Fibroblast of peridontal ligament (primary cell): ENCODE measurements at regions not wholly inside any gene's neighbourhood (a gene's known extent, or its start where the extent isn't known, plus 50 kb on each side); places are given as distances from the start of the nearest gene placed in this dataset.
"Not testable (repeated sequence)": the region's sequence is repeated elsewhere in the genome, so short reads cannot be mapped to it uniquely, and the experiment has no call there.

Source experiments
- DNase-seq: peaks from one replicate; pipeline ENCODE4 v3.0.0-alpha.2; 2010; ENCODE audit errors: extremely low read depth

DNA sequence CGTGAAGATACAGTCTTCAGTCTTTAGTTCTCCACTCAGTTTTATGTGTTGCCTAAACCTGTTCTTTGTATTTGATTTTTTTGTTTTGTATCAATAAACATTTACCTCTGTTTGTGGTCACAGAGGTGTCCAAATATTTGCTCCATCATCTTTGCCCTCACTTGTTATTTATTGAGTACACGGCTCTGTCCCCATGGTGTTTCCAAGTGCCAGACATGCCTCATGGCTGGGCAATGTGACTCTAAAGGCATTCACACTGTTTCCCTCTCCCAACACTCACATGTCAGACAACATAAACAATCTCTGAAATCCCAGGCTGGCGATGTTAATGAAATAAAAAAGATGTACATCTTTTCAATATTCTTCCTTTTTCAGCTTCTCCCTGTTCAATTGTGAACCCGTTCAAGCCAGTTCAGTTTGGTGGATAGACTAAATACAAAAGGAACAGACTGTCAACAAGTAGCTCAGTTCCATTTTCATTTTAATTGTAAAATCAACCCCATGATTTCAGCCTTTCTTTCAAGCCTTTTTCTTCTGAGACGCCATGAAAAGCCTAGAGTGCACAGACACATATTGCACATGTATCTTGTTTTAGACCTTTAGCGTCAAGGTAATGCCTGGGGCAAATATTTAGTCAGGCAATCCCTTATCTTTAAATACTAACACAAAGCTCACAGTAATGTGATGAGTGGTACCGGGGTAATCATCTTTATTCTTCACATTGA is 680.7 kb downstream of the GALC start:
- DNase-seq: no peak

DNA sequence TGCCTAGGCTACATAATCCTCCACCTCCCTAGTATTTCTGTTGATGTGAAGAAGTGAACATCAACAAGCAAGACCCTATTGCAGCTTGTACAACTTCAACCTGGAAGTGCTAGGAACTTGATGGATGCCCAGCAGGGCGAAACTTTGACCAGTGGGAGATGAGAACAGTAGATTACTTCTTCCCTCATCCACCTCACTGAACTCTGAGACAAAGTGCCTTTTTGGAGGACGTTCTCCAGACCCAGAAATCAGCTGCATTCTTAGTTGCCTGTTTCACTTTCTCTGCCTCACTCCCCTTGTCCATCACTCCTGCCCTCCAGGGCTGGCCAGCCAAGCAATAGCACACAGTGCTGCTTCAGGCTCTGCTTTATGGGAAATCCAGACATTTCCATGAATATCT is 683.4 kb downstream of the GALC start:
- no peak for DNase-seq

DNA sequence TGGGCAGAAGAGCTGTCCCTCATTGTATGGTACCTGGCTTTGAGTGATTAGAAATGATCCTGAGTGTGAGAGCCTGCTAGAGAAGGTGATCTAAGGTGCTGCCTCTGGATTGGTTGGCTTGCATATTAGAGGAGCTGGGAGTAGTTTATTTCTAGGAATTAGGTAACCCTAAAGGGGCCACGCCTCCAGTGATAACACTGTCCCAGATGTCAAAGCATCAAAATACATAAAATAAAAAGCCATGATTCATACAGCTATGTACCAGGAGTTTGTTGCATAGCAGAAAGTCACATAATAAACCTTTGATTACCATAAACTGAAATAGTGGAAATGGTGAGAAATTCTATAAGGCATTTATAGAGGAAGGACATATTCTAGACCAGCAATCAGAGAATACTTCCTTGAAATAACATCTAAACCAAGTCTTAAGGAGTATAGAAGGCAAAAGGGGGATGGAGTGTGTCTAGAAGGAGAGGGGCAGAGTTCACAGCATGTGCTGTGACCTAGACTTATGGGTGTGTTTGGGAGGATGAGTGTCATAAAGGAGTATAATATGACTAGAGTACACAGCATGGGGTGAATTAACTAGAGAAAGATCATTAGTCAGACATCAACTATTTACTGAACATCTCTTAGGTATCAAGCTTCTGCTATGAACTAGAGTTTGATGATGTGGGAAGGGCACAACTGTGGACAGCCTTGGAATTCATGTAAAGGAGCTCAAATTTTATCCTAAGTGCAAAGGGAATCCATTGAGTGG is 686.4 kb downstream of the GALC start:
- DNase-seq: no peak

GRCh38 chr14:87305345-87305744 is 687.6 kb downstream of the GALC start:
- DNase-seq: no peak

- DNase-seq: no peak
Observed at GRCh38 chr14:87304404-87304803, 688.6 kb downstream of the GALC start.

DNA sequence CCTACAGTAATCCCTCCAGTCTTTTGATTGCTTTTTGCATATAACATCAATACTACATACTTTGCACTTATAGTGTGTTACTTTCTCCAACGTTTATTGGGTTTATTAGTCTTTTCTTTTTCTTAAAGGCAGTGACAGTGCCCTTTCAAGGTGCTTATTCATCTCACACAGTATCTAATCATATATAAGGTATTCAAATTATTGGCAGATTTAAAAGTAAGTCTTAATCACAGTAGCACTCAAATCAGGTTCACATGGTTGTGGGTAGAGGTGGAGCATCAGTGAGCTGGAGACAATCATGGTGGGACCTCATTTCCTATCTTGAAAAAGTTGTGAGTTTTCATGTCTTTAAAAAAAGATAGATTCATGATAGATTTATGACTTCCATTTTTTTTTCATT is 706.2 kb downstream of the GALC start:
- no peak for DNase-seq

DNA sequence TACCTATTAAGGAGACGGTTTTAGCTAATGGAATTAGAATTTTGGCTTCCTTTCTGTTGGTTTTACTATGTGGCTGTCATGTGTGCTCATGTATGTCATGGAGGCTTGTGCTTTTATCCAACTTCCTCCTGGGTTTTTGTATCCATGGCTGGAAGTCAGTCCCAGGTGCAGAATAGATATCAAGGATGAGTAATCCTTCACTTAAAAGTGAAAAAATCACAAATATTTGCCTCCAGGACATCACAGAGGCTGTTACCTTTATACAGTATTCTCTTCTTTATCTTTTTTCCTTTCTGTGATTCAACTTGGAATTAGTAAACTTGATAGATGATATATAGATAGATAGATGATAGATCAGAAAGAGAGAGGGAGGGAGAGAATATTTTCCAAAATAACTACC is 706.8 kb downstream of the GALC start:
- no peak for DNase-seq

GRCh38 chr14:87285506-87285905 is 707.5 kb downstream of the GALC start:
- no peak for DNase-seq

- no peak for DNase-seq
Observed at GRCh38 chr14:87283547-87283946, 709.4 kb downstream of the GALC start.

- DNase-seq: no peak
Observed at GRCh38 chr14:87282266-87282665, 710.7 kb downstream of the GALC start.

GRCh38 chr14:87278415-87278814 is 714.6 kb downstream of the GALC start:
- no peak for DNase-seq

DNA sequence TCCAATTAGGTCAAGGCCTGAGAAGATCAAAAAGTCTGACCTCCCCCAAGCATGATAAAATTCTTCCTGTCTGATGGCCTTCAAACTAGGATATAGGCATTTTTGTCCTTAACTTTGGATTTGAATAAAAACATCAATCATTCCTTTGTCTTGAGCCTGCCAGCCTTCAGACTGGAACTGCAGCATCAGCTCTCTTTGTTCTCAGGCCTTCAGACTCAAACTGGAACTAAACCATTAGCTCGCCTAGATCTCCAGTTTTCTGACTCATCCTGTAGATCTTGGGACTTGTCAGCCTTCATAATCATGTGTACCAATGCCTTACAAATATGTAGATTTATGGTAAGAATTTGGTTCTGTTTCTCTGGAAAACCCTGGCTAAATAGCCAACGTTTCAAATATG is 721.7 kb downstream of the GALC start:
- DNase-seq: no peak

DNA sequence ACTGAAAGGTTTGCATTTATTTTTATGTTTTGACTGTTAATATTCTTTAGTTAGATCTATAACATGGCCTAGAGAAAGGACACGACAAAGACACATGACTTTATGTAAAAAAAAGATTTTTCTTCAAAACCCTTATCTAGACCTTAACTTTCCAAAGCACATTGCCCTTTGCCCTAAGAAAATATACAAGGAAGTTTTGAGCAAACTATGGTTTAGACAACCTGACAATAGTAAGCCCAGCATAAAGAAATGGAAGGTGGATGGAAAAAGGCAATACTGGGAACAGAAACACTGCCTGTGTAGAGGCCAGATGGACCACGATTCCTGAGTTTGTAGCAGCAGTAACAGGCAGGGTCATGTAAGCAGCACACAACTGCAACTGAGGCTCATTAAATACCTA is 724.0 kb downstream of the GALC start:
- no peak for DNase-seq

GRCh38 chr14:87264796-87265195 is 728.2 kb downstream of the GALC start:
- DNase-seq: no peak

DNA sequence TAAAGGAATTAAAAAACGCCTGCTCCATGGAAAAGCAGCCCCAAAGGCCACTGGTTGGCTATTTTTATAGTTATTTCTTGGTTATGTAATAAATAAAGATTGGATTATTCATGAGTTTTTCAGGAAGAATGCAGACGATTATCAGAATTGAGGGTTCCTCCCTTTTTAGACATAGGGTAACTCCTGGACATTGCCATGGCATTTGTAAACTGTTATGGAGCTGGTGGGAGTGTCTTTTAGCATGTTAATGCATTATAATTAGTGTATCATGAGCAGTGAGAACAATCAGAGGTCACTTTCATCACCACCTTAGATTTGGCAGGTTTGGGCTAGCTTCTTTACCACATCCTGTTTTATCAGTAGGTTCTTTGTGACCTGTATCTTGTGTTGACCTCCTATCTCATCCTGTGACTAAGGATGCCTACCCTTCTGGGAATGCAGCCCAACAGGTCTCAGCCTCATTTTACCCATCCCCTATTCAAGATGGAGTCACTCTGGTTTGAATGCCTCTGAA is 728.7 kb downstream of the GALC start:
- no peak for DNase-seq

DNA sequence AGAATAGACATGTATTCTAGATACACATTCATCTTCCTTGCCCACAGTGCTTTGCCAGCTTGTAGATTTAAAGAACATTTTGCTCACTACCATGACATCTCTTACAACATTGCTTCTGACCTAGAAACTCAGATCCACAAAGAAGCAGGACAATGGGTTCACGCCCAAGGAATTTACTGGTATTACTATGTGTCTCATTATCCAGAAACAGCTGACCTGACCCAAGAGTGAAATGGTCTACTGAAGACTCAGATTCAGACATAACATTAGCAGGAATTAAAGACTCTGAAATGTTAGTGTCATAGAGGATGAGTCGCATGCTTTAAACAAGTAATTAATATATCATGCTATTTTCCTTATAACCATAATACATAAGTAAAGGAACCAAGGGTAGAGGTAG is 731.4 kb downstream of the GALC start:
- no peak for DNase-seq

- no peak for DNase-seq
Observed at GRCh38 chr14:87260460-87260859, 732.5 kb downstream of the GALC start.

- DNase-seq: no peak
Observed at GRCh38 chr14:87257421-87257820, 735.6 kb downstream of the GALC start.

DNA sequence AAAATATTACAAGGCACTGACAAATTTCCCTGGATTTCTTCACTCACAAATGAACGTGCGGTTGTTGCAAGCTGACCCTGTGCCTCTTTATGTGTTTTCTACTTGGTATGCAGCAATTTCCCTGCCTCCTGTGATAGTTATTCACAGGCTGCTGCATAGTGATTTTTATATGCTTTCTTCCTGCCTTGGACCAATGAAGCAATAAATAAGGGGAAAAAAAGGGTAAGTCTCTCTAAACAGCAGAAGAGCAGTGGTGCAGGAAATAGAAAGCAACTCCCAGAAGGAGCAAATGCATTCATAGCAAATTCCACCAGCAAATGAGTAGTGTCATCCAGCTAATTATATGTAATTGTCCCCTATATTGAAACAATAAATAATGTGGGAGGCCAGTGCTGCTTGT is 737.9 kb downstream of the GALC start:
- DNase-seq: no peak

- DNase-seq: no peak
Observed at GRCh38 chr14:87254331-87254874, 738.6 kb downstream of the GALC start.

DNA sequence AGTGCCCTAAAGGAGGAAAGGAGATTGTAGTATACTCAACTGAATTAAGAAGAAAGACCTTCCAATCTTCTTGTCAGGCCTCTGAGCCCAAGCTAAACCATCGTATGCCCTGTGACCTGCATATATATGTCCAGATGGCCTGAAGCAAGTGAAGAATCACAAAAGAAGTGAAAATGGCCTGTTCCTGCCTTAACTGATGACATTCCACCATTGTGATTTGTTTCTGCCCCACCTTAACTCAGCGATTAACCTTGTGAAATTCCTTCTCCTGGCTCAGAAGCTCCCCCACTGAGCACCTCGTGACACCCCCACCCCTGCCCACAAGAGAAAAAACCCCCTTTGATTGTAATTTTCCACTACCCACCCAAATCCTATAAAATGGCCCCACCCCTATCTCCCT is 739.2 kb downstream of the GALC start:
- DNase-seq: not testable (repeated sequence)

DNA sequence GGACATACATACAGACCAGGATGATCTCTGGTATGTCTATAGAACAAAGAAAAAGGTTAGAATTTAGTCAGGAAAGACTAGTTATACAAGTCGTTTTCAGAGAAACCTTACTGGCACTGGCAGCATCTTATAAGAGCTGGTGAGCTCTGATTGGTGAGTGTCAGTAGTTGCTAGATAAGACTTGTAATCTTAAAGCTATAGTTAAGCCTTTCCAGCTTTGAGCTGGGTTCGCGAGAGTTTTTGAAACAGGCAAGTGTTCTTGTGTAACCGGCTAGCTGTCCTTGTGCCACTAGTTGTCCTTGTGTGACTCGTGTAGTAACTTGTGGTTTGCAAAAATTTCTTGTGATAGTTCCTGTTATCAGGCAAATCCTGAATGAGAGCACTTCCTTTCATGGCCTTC is 740.9 kb downstream of the GALC start:
- DNase-seq: no peak

GRCh38 chr14:87251011-87251410 is 742.0 kb downstream of the GALC start:
- no peak for DNase-seq
